Right atrium auricular region (tissue), 2 donors: ENCODE measurements at regions not wholly inside any gene's neighbourhood (a gene's known extent, or its start where the extent isn't known, plus 50 kb on each side); places are given as distances from the start of the nearest gene placed in this dataset.
"Not testable (repeated sequence)": the region's sequence is repeated elsewhere in the genome, so short reads cannot be mapped to it uniquely, and the experiment has no call there.

Source experiments
- DNase-seq: peaks from one replicate; pipeline ENCODE4 v3.0.0-alpha.2; 2019; ENCODE audit warnings: low spot score
- H3K27ac ChIP-seq, 2 donors: fragments of 200-600 bp; sonication (generic); 1 replicate in 1 of 2; 2 replicates in 1 of 2; pipeline ENCODE4 v1.5.1; 2016 to 2019
- H3K27me3 ChIP-seq, 2 donors: fragments of 200-600 bp; sonication (generic); one replicate each; pipeline versions ENCODE4 v1.5.1 to v1.6.0; 2017 to 2019
- H3K36me3 ChIP-seq: fragments of 200-600 bp; sonication (generic); one replicate; pipeline ENCODE4 v1.5.1; 2016
- H3K4me1 ChIP-seq, 2 donors: fragments of 200-600 bp; sonication (generic); one replicate each; pipeline versions ENCODE4 v1.5.1 to v1.6.0; 2017 to 2019
- H3K4me3 ChIP-seq, 2 donors: fragments of 200-600 bp; sonication (generic); 1 replicate in 1 of 2; 2 replicates in 1 of 2; pipeline ENCODE4 v1.5.1; 2017 to 2019; ENCODE audit warnings: mild to moderate bottlenecking in 1 of 2, moderate library complexity in 1 of 2
- H3K9me3 ChIP-seq, 2 donors: fragments of 200-600 bp; sonication (generic); one replicate each; pipeline ENCODE4 v1.5.1; 2019
- TF ChIP-seq, protein P1 (sequence below), 2 donors: fragments of 200-600 bp; sonication (generic); IDR thresholded peaks; one replicate each; pipeline ENCODE4 v1.5.1; 2019; ENCODE audit warnings: antibody characterized with exemption in 2 of 2

DNA sequence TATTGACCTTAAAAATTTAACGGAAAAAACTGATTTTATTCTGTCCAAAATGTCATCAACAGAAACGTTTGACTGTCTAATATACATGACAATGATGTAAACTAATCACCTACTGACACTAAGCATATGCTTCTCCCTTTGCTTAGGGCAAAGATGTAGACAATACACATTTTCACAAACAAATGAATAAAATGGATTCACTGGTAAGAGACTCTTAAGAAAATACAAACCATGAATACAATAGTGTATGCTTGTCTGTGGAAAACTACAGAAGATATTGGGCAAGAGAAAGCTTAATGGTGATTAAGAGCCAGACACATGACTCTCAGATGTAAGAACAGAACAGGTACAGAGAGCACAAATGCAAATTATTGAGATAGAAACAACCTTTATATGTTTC is 1248.7 kb downstream of the FSCB start:
- Histone ChIP-seq H3K4me3 (no peak overlapping the region), H3K9me3 (no peaks in the 10 kb centered on the region), H3K27me3 (no peaks in the 10 kb centered on the region), H3K4me1 (no peaks in the 10 kb centered on the region), H3K27ac (no peak overlapping the region), H3K36me3 (no peaks in the 10 kb centered on the region)
- TF ChIP-seq, protein P1, sequence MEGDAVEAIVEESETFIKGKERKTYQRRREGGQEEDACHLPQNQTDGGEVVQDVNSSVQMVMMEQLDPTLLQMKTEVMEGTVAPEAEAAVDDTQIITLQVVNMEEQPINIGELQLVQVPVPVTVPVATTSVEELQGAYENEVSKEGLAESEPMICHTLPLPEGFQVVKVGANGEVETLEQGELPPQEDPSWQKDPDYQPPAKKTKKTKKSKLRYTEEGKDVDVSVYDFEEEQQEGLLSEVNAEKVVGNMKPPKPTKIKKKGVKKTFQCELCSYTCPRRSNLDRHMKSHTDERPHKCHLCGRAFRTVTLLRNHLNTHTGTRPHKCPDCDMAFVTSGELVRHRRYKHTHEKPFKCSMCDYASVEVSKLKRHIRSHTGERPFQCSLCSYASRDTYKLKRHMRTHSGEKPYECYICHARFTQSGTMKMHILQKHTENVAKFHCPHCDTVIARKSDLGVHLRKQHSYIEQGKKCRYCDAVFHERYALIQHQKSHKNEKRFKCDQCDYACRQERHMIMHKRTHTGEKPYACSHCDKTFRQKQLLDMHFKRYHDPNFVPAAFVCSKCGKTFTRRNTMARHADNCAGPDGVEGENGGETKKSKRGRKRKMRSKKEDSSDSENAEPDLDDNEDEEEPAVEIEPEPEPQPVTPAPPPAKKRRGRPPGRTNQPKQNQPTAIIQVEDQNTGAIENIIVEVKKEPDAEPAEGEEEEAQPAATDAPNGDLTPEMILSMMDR (IDR thresholded peaks at IDR 0.05), result no peak
- no peak for DNase-seq

DNA sequence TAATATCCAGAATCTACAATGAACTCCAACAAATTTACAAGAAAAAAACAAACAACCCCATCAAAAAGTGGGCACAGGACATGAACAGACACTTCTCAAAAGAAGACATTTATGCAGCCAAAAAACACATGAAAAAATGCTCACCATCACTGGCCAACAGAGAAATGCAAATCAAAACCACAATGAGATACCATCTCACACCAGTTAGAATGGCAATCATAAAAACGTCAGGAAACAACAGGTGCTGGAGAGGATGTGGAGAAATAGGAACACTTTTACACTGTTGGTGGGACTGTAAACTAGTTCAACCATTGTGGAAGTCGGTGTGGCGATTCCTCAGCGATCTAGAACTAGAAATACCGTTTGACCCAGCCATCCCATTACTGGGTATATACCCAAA is 1250.1 kb downstream of the FSCB start:
- H3K27ac ChIP-seq, DNase-seq, H3K9me3 ChIP-seq, H3K36me3 ChIP-seq, H3K4me1 ChIP-seq, H3K27me3 ChIP-seq, H3K4me3 ChIP-seq: not testable (repeated sequence)

DNA sequence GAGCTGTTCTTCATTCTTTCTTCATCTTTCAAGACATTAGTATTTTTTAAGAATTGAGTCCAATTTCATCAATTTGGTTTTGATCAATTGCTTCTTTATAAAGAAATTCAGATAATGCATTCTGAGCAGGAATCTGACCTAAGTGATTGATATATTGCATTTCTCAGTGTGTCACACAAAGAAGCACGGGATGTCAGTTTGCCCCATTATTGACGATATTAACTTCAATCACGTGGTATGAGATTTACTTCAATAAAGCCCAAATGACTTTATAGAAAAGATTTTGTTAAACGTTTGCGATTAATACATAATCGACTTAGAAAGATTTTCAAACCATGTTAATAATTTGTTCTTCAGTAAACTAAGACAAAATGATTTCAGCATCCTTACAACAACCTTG is 1254.2 kb downstream of the FSCB start:
- Histone ChIP-seq H3K36me3 (no peaks in the 10 kb centered on the region), H3K27me3 (no peaks in the 10 kb centered on the region), H3K27ac (no peak overlapping the region), H3K9me3 (no peaks in the 10 kb centered on the region), H3K4me3 (no peak overlapping the region), H3K4me1 (no peaks in the 10 kb centered on the region)
- DNase-seq, result no peak
- TF ChIP-seq, protein P1 (IDR thresholded peaks at IDR 0.05), result no peak

DNA sequence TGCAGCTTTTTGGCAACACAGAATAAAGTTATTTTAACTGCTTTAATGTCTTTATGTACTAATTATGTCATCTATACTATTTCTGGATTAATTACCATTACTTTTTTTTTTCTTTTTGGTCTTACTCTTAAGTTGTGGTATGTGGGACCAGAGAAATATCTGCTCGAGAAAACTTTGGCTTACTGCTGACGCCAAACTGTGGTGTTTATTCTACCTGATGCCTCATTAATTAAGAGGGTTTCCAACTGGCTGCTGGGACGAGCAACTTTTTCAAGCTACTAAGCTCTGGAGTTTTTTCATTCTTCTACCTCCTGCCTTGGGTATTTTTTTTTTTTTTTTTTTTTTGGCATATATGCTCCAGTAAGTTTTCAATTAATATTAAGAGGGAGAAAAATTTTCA is 1257.5 kb downstream of the FSCB start:
- H3K36me3 ChIP-seq, result no peaks in the 10 kb centered on the region
- H3K4me3 ChIP-seq, result no peak overlapping the region
- H3K4me1 ChIP-seq, result no peaks in the 10 kb centered on the region
- no peaks in the 10 kb centered on the region for H3K9me3 ChIP-seq
- no peak for DNase-seq
- TF ChIP-seq, protein P1 (IDR thresholded peaks at IDR 0.05), result no peak
- H3K27me3 ChIP-seq, result no peaks in the 10 kb centered on the region
- no peak overlapping the region for H3K27ac ChIP-seq

DNA sequence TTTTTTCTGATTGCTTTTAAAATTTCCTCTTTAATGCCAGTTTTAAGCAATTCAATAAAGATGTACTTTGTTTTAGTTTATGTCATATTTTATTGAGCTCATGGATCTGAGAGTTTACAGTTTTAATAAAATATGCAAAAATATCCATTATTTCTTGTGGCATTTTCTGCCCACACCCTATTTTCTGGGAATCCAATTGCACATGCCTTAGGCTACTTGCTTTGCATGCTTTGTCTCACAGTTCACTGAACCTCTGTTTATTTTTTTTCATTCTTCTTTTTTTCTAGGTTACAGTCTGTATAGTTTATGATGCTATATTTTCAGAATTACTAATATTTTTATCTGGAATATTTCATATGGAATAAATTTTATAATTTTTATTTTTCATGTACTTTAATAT is 1258.0 kb downstream of the FSCB start:
- H3K36me3 ChIP-seq, result no peaks in the 10 kb centered on the region
- no peaks in the 10 kb centered on the region for H3K27me3 ChIP-seq
- no peaks in the 10 kb centered on the region for H3K4me1 ChIP-seq
- TF ChIP-seq, protein P1 (IDR thresholded peaks at IDR 0.05), result no peak
- DNase-seq, result no peak
- H3K9me3 ChIP-seq, result no peaks in the 10 kb centered on the region
- no peak overlapping the region for H3K27ac ChIP-seq
- no peak overlapping the region for H3K4me3 ChIP-seq

DNA sequence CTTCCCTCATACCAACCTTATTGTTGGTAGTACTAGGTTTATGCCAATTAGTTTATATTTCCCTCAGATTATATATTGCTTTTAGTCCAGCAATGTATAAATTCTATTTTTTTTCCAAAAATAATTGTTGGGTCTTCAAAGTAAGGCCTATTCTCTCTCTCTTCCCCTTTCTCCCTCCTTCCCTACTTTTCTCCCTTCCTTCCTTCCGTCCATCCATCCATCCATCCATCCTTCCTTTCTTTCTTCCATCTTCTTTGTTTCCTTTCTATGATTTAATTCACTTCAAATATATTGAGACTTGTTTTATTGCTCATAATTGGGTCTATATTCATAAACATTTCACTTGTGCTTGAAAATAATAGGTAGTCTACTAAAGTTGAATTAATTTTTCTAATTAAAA is 1259.2 kb downstream of the FSCB start:
- Histone ChIP-seq H3K9me3 (peaks cover 0 to under 1% of the 10 kb centered on the region in 2 donors), H3K27me3 (no peaks in the 10 kb centered on the region), H3K4me1 (no peaks in the 10 kb centered on the region), H3K4me3 (no peak overlapping the region), H3K27ac (no peak overlapping the region), H3K36me3 (no peaks in the 10 kb centered on the region)
- TF ChIP-seq, protein P1 (IDR thresholded peaks at IDR 0.05), result no peak
- no peak for DNase-seq
